NCI-H187 treated with DMSO at 0.1 percent for 48 hours (cell line): ENCODE measurements at regions not wholly inside any gene's neighbourhood (a gene's known extent, or its start where the extent isn't known, plus 50 kb on each side); places are given as distances from the start of the nearest gene placed in this dataset.
"Not testable (repeated sequence)": the region's sequence is repeated elsewhere in the genome, so short reads cannot be mapped to it uniquely, and the experiment has no call there.

Experiments
- DNase-seq: peaks from one replicate; lab custom pipeline; 2025; lab: John Stamatoyannopoulos, UW

DNA sequence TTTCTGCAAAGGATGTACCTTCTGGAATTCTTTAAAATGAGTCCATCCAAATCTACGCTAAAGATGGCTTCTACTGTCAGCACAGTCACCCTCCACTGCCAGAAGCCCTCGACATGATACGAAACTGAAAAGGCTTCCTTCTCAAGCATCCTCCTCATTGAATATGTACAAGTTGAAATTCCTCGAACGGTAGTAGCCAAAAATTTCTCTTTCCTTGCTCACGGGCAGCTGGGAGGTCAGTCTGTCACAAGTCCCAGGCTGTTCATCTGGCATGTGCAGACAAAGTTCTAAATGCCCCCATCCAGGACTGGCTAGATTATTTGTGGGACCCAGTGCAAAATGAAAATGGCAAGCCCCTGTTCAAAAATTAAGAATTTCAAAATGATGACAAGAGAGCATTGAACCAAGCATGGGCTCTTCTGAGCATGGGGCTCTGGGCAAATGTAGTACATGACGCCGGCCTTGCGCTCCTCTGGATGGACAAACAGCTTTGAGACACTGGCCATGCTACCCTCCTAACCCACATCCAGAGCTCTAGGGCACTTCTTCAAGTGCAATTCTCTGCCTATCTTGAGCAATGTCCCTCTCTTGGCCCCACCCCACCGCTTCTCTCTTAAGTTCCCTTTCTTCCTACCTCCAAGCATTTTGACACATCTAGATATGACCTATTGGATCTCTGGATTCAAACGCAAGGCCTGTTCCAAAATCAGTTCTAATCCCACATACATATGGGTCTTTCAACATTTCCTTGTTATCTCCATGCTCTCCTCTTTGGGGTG is 78.9 kb upstream of the FLT1 start:
- no peak for DNase-seq

DNA sequence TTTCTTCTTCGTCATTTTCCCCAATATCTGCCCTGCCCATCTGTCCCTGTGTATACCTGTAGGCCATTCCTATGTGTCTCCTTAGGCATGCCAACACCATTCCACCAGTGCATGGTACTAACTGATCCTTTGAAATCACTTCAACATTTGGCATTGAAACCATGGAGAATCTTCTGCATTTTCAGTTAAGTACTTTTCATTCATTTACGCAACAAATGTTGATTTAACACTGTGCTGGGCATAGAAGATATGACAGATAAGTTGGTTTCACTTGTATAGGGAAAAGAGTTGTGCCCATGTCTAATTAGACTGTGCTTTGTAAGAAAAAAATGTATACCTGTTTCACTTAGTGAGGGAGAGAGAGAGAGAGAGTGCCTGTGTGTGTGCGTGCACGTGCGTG is 77.9 kb upstream of the FLT1 start:
- no peak for DNase-seq

DNA sequence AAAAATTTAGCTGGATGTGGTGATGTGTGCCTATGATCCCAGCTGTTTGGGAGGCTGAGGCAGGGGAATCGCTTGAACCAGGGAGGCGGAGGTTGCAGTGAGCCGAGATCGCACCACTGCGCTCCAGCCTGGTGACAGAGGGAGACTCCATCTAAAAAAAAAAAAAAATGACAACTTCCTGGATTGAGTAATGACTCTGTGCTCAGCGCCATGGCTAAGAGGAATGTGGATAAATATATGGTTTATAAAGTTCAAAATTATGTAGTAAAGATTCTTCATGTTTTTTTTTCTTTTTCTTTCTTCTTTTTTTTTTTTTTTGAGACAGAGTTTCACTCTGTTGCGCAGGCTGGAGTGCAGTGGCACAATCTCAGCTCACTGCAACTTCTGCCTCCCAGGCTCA is 75.4 kb upstream of the FLT1 start:
- DNase-seq: not testable (repeated sequence)

DNA sequence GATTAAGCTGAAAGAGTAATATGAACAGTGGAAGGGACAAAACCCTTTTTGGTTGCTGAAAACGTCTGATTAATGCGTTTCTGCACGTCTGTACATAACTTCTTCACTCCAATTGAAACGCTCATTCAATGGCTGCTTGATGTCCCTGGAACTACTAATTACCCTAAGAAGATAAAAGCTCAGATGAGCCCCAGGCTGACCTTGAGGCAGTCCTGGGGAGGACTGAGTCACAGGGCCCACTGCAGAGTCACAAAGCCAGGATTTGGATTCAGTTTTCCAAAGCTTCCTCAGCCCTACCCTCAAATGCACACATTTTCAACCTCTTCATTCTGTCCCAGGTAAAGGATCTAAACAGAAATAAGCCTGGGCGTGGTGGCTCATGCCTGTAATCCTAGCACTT is 75.0 kb upstream of the FLT1 start:
- DNase-seq: no peak

DNA sequence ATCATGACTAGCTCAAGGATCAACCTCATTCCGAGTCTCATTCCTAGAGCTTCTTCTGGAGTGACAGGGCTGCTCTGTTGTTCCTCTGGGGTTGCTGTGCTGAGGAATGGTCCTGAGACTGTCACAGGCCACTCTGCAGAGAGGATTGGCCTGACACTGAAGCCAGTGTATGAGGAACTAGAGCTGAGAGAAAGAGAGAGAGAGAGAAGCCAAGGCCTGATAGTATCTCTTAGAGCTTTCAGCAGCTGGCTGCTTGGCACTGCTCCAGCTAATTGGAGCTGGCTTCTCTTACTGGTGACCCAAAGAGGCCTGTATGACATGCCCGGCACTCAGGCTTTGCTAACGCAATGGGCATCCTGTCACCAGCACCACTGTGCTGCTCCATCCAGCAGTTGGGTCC is 73.4 kb upstream of the FLT1 start:
- no peak for DNase-seq

DNA sequence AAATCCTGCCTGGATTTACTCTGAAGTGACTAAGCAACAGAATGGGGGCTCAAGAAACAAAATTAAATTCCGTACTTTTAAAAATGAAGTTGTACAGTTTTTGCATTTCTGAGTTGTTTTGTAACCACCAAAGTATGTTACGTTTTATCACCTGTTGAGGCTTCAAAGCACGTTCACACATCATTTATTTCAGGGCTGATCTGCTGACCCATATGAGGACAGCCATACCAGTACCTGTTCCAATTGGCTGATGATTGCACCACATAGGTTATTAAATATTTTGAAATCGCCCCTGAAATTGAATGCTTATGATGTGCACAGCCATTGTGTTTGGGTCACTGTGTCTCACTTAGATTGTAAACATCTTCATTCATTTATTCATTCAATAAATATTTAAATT is 72.0 kb upstream of the FLT1 start:
- DNase-seq: no peak

DNA sequence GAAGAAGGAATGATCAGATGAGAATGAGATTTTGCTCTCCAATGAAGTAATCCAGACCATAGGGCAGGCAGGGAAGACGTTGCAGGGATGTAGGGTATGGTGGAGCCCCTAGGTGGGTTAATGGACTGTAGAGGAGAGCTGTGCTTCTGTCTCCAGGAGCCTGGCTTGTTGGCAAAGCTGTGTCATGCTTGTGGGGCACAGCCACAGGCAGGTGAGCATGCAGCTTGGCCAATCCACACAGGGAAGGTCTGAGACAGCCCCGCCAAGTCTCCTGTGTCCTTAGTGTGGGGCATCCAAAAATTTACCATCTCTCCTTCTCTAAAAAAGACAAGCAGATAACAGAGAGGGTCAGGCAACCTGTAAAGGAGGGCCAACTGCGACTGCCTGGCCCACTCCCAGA is 71.4 kb upstream of the FLT1 start:
- DNase-seq: no peak

DNA sequence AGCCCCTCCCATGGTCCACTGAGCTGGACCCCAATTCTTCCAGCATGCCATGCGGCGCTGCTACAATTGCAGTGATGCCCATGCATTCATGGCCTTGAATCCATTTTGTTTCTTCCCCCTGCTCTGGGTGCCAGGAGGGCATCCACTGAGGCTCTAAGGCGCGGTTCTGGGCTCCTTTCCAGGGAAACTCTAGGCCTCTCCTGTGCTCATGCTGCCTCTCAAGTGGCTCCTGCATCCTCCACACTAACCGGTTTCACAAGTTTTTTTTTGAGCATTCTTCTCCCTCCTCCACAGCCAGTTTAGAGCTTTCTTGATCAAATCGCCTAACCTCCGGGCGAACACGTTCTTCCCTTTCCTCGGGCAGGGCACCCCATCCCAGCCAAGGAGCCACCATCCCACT is 69.1 kb upstream of the FLT1 start:
- DNase-seq: no peak

DNA sequence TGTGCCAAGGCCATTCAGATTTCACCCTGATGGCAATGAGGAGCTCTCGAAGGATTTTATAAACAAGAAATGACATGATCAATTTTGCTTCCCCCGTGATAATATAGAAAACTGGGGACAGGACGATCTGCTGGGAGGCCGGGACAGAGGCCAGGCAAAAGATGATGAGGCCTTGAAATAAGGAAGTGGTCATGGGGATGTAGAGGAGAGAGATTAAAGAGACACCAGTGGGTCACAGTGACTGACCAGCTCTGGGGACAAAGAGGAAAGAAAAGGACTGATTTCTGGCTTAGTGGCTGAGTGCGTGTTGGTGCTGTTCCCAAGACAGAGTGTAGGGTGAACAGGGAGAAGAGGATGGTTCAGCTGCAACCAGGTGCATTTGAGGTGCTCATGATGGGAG is 68.7 kb upstream of the FLT1 start:
- no peak for DNase-seq

DNA sequence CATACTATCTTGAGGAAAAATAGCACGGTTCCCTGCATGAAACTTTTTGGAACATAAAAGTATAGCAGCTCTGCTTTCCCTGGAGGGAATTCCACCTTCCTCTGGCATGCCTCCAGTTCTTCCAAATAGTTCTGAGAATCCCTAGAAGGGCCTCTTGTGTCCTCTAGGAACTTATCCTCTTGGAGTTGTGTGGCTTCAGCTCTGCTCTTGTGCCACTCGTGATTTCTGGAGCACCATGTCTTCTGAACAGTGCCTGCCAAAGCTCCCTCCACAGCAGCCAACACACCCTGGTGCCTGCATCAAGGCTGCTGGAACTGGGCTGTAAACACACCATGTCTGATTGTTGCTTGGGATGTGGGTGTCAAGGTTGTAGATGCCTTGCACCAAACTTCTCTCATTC is 65.7 kb upstream of the FLT1 start:
- DNase-seq: no peak

DNA sequence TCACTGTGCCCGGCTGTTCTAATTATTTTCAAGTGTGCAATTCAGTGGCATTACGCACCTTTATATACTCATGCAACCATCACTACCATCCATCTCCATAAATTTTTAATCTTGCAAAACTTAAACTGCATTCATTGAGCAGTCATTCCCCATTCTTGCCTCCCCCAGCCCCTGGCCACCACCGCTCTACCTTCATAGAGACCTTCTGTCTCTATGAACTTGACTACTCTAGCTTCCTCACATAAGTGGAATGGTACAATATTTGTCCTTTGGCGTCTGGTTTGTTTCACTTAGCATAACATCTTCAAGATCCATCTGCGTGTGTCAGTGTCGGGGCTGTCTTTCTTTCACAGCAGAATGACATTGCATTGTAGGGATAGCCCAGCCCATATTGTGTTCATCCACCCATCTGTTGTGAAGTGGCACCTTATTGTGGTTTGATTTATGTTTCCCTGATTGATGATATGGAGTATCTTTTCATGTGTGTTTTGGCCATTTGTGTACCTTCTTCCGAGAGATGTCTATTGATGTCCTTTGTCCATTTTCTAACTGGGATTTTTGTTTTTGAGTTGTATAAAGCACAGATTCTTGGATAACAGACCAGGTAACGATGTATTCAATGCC is 64.8 kb upstream of the FLT1 start:
- DNase-seq: peak; percentile 81

DNA sequence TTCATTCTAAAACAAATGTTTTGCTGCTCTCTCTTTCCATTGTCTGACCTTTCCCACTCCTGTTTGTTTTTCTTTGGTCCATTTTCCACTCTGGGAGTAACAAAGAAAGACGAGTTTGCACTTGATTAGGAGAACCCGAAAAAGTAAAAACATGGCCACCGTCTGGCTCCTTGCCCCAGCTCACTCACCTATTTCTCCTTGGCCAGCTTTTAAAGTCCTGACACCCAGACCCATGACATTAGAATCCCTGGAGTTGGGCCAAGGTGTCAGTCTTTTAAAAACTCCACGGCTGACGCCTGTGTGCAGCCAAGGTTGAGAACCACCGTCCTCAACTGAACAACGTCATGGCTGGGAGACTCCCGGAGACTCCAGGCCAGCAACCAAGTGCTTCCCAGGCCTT is 63.6 kb upstream of the FLT1 start:
- DNase-seq: no peak

DNA sequence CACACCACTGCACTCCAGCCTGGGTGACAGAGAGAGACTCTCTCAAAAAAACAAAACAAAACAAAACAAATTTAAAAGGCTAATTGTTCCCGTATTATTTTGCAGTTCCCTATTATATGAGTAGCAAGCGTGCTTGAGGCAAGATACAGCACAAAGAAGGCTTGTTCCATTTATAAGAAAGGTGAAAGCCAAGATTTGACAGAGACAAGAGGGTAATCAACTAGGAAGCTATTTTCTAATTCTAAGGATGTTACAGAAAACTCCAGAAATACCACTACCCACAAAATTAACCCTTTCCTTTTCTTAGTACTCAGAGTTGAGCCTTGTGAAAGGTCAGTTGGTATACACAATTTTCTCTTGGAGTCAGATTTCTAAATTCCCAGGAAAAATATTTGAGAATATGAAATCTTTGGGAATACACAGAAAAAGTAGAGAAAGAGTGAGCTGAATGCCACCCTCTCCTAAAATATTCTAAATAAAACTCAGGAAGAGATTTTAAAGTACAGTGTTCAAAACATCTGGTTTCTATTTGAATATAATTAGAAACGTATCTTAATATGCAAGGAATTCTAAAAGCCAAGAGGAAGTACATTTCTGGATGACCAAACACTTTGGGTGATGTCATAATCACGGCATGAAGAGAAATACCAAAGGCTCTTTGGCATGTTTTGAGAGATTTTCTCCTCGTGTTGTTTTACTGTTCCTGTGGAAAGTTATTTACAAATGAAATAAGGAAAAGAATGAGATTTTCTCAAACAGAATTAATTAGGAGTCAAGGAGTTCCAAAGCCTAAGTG is 63.0 kb upstream of the FLT1 start:
- no peak for DNase-seq

DNA sequence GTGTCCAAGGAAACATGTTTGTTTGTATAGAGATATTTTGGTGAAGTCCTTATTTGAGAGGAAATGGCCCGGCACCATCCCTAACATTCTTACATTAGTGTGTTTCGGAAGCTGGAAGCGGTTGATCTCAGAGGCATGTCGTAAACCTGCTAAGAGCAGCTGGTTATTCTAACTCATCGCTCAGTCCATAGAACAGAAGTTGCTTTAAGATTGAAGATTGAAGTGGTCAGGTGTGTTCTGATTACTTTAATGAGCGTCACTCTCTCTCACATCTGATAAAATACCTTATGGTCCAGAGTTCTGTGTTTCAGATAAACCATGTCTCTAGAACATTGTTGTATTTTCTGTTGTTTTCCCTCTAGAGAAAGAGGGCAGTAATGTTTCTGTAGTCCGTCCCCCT is 60.2 kb upstream of the FLT1 start:
- DNase-seq: no peak

DNA sequence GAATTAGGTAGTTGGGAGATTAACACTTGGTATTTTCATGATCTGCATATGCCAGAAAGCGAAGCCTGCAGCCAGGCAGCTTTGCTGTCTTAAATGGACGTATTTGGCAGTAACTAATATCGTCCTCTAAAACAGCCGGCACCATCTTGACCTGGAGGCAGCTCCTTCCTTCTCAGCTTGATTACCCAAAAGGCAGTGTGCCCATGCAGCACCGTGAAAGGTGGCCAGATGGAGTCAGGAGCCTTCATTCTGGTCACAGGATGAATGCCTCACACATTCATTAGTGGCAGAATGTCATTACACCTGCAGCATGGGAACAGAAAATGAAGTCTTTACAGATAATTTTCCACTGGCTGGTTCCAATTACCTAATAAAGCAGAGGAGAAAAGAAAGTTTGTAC is 59.0 kb upstream of the FLT1 start:
- DNase-seq: no peak

DNA sequence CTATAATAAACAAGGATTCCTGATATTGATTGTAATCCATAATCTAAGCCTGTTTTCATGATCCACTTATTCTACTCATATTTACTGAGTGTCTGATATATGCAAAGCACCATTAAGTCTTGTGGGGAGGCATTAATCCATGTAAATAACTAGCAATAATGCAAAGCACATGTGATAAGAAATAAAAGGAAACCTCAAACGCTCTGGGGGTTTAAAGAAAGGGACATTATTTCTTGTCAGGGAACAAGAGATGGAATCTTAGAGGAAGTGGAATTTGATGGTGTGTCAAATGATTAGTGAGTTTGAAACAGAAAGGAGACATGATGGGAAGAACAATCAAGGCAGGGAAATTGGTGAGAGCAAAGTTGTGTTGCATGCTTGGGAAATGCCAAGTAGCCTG is 57.4 kb upstream of the FLT1 start:
- no peak for DNase-seq

DNA sequence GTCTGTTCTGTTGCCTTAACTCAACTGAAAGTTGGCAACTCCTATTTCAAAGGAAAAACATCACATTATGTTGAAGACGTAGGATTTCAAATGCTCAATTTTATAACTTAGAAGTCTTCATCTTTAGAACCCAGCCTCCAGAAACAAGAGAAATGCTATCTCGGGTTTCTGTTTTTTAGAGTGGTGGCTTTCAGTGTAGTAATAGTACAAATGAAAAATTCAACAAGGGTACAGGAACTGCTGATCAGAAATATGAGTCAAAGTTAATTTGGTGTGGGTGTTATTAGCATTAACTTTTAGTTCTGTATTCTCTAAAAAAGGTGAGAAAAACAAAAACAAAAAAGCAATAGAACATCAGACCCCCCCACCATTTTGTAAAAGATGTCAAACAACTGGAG is 56.6 kb upstream of the FLT1 start:
- no peak for DNase-seq

DNA sequence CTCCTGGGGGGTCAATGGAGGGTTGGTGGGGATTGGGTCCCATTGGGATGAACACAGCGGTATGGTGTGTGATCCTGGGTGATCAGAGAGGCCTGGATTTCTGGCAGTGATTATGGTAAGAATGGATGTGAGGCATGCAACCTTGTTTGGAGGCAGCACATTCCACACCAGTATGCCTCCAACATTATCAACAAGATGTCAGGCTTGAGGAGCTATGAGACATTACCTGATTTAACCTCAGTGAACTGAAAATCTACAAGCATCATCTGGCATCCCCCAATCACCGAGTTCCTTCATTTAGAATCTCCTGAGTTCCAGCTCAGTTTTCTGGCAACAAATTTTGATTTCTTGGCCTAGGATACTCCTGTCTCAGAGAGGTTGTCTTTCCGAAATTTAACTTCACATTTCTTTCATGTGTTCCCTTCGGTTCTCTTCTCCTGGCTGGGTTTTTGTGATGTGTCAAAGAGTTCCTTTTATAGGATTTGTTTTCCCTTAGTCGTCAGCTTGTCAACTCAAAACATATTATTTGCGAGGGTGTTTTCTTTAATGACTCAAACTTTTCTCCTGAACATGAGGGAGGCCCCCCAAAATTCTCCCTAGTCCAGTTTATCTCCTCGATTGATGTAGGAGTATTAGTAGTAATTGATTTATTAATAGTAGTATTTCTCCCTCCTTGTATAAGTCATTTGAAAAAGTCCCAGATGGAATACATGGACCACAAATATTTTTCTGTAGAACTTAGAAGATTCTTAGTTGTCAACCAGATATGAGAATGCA is 56.0 kb upstream of the FLT1 start:
- DNase-seq: no peak

DNA sequence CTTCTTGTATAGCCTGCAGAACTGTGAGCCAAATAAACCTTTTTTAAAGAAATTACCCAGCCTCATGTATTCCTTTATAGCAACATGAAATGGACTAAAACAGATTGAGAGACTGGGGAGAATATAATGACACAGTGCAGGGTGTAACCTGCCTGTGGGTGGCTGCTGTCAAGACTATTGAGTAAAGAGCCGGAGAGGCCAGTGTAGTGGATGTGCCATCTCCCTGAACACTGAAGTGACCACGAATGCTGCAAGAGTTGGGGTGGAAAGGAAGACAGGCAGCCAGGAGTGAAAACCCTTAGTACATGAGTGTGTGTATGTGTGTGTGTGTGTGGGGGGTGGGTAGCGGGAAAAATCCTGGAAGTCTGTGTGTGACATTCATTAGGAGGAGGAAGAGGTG is 55.2 kb upstream of the FLT1 start:
- no peak for DNase-seq

DNA sequence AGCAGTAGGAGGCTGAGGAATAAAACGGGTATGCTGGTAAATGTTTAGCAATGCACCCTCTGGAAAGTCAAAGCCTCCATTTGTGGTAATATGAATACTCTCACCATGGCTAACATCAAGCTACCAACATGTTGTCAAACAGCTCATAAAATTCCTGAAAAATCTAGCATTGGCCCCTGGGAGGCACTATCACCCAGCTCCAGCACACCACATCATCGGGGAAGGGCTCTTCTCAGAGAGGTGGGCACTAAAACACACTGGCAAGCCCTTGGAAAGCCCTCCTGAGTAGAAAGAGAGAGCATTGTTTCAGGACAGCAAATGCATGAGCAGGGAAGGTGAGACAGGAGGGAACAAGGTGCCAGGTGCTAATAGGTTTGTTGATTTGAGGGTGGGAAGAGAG is 53.9 kb upstream of the FLT1 start:
- no peak for DNase-seq

DNA sequence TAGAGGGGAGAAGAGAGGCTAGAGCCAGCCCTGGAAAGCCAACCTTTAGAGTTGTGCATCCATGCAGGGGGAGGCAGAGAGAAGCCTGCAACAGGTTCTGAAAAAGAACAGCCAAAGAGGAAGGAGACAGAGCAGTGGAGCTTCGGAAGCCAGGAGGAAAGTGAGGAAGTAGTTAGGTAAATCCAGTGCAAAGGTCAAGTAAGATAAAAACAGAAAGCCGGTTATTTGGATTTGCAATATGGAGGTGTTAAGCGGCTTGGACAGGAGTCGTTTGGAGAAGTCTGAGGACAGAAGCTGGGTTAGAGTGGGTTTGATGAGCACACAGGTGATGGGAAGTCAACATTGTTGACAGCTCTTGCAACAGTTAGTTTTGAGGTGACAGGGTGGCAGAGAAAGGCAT is 53.5 kb upstream of the FLT1 start:
- no peak for DNase-seq

DNA sequence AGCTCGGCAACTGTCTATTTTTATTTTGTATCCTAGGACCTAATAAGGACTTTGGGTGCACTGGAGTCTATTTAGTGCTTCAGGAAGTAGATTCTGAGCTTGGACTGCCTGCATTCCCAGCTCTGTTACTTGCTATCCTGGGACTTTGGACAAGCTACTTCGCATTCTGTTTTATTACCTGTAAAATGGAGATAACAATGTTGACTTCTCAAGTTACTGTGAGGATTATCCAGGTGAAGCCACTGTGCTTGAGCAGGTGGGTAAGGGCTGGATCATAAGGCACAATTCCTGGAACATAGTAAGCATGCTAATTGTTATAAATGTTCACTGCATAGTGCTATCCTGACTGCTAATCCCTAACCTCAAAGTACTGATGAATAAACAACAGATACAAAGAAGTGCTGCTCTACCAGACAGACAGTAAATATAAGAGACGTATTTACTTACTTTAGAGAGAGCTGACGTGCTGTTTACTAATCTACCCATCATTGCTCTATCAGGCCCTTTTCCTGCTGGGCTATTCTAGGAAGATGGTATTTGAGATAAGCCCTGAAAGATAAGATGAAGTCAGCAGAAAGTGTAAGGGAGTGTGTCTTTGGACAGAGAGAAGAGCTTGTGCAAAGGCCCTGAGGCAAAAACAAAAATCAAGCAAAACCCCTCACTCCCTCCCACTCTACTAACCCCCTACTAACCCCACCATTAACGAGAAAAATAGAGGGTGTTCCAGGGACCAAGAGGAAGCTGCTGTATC is 50.8 kb upstream of the FLT1 start:
- no peak for DNase-seq
